NCI-H526 treated with DMSO at 0.1 percent for 48 hours (cell line): ENCODE measurements at regions not wholly inside any gene's neighbourhood (a gene's known extent, or its start where the extent isn't known, plus 50 kb on each side); places are given as distances from the start of the nearest gene placed in this dataset.
"Not testable (repeated sequence)": the region's sequence is repeated elsewhere in the genome, so short reads cannot be mapped to it uniquely, and the experiment has no call there.

Experiments
- DNase-seq: peaks from one replicate; lab custom pipeline; 2025; lab: John Stamatoyannopoulos, UW

- DNase-seq, result no peak
These were observed 708.8 kb downstream of the LTN1 start for GRCh38 chr21:28283641-28284490.

DNA sequence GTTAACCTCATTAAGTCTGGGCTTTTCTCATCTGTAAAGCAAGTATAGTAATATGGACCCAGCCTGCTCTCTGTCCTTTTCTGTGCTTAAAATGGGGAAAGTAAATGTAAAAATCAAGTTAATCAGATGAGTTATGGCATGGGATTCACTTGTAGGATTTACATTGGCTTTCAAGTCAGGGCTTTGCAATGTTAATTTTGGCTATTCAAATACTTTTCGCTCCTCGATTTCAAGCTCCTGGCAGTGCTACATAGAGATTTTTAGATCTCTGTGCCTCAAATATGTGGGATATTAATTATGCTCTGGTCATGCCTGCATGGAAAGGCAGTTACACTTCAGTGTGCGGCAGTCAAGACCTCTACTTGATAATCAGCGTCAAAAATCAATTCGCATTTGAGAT is 709.8 kb downstream of the LTN1 start:
- DNase-seq, result no peak

DNA sequence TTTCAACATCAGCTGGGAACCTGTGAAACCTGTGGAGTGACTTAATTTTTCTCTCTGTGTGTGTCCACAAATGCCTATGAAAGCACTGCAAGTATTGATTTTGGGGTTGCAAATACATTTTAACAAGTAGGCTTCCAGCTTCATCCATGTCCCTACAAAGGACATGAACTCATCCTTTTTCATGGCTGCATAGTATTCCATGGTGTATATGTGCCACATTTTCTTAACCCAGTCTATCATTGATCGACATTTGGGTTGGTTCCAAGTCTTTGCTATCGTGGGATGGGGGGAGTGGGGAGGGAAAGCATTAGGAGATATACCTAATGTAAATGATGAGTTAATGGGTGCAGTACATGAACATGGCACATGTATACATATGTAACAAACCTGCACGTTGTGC is 711.3 kb downstream of the LTN1 start:
- DNase-seq, result not testable (repeated sequence)

DNA sequence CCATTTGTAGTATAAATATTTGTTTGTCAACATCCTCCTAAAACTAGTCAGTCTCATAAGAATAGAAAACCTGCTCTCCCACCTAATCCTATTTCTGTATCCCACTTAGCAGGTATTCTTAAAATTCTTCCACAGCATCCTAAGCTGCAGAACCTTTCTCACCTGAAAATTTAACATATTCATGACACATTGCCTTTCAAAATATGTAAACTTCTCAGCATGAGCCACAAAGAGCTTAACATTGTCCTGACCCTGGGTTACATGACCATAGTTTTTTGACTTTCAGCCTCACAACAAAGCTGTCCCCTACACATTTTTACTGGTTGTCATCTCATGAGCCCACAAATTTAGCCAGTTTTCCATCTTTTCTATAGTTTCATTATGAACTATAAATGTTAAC is 712.1 kb downstream of the LTN1 start:
- DNase-seq, result no peak

DNA sequence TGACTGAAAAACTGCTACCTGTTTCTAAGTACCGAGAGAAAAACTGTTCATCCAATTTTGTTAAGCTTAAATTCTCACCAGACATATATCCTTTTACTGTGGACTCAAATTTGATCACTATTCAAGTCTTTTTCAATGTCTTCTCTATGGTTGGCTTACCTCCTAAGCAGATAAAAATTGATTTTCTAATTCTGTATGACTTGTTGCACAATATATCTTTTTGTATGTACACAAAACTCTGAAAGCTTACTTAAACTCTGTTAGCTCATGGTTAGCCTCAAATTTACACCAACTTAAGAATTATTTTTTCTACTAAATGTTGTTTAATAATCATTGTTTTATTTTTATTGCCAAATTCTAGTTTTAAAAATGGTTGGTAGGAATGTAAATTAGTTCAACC is 715.4 kb downstream of the LTN1 start:
- DNase-seq, result no peak

DNA sequence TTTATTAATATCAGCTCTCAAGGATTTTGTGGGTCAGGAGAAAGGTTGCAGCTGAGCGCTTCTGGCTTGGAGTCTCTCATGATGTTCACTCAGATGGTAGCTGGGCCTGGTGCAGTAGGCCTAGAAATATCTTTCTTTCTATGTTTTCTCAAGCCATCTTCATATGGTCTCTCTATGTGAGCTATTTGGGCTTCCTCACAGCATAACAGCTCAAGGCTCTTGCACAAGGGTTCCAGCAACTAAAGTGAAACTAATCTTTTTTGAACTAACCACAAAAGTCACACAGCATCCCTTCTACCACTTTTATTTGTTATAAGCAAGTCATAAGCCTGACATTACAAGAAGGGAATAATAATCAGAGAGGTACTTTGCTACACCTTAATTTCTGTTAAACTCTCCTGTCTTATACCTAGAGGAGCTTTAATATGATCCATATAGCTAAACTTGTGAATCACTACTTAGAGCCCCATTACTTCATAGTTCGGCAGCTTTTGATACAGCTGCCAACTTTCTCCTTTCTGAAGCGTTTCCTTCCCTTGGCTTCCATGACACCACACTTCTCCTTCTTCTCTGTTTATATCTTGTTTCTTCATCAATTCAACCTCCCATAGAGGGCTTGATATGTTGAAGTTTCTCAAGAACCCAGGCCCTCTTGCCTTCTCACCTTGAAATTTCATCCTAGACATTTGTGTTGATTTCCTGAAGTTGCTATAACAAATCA is 720.2 kb downstream of the LTN1 start:
- DNase-seq, result no peak

- no peak for DNase-seq
These were observed 723.5 kb downstream of the LTN1 start for GRCh38 chr21:28269173-28269572.

DNA sequence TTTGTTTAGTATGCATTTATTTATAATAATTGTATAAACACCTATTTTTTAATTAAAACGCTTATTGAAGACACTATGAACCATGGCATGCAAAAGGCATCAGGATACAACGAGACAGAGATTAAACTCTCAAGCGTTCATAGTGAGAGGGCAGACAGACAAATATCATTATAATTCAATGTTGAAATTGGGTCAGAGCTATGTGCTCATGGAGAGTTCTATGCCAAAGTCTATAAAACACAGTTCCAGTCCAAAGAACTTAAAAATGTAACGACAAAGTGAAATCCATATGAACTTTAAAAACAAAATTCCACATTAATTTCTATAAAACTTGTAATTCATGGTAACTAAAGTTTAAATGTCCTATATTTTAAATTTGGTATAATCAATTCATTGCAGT is 724.0 kb downstream of the LTN1 start:
- DNase-seq, result no peak

DNA sequence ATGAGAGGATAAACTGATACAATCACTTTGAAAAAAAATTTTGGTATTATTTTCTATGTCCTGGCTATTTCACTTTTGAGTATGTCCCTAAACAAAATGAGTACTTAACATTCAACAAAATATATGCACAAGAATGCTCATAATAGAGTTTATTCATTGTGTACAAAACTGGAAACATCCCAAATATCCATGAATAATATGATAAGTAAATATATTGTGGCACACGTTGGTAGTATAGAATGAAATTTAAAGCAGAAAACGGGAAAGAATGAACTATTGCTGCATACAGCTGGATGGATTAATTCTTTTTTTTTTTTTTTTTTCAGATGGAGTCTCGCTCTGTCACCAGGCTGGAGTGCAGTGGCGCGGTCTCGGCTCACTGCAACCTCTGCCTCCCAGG is 725.2 kb downstream of the LTN1 start:
- DNase-seq, result no peak

- DNase-seq, result no peak
These were observed 726.6 kb downstream of the LTN1 start for GRCh38 chr21:28266061-28266460.

DNA sequence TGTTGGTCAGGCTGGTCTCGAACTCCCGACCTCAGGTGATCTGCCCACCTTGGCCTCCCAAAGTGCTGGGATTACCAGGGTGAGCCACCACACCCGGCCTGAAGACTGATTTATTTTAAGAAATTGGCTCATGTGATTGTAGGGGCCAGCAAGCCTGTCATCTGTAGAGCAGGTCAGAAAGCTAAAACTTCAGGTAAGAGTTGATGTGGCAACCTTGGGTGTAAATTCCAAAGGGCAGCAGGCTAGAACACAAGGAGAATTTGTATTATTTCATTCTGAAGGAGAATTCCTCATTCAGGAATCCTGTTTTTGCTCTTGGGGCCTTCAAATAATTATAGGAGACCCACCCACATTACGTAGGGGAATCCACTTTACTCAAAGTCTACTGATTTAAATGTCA is 728.7 kb downstream of the LTN1 start:
- DNase-seq, result no peak

DNA sequence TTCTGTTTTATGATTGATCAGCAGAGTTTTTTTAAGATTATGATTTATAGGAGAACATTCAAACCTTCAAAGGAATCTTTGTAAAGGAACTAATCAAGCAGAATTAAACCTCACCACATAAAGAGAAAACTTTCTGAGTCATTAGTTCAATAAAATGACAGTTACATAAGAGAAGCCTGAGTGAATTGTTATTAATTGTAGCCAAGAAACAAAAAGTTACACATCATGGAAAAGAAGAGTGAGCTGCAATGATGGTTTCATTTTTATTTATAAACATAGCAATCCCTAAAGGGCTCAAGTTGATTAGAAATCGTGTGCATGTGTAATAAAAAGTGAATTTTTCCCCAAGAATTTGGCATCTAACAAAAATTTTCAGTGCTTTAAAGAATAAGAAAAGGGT is 731.4 kb downstream of the LTN1 start:
- DNase-seq, result no peak

DNA sequence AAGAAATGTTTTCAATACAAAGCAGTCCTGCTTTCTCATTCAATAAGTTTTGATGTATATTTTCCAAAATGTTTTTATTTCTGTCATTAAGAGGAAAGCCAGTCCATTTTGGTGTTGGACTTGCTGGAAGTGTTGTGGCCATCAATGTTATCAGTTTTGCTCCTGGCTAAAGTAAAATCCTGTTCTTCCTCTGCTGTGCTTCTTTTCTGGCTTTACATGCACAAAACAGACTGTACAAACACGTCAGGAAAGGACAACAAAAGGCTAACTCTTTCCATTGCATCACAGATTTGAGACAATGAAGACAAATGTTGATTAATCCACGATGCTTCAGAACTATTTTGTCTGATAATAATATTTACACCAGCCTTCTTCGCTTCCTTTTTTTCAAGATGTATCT is 735.4 kb downstream of the LTN1 start:
- no peak for DNase-seq

GRCh38 chr21:28256837-28257236 is 735.8 kb downstream of the LTN1 start:
- no peak for DNase-seq

GRCh38 chr21:28256420-28256831 is 736.3 kb downstream of the LTN1 start:
- no peak for DNase-seq

GRCh38 chr21:28253961-28254360 is 738.7 kb downstream of the LTN1 start:
- no peak for DNase-seq

DNA sequence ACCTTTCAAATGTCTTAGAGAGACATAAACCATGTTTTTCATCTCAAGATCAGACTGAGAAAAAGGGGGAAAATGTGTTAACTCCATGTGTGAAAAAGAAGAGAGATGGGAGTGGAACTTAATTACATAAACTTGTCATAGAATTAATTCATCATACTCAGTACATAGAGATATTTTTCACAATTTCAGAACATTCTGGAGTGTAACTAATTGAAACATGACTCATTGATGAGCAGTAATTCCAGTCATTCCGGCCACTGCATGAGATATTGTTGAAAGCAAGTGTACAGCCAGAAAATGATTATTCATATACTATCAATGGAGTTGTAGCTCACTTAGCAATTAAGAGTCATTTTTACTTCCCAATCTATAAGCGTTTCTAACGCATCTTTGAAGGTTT is 739.3 kb downstream of the LTN1 start:
- DNase-seq, result no peak

- no peak for DNase-seq
These were observed 739.7 kb downstream of the LTN1 start for GRCh38 chr21:28252928-28253327.

DNA sequence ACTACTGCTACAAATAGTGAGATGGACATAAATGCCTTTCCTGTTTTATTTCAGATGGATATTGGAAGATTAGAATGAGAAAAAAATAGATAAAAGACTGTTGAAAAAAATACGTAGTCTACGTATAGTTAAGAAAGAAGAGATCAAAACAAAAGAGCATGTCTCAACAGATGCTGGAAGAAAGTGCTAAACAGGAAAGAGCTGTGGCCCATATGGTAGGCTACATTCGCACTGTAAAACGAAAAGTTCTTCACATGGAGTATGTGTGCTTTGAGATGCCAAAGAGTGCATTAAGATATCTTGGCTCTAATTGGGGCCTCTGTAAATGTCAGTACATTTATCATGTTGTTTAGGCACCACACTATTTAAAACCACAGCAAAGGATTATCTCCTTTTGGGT is 741.7 kb downstream of the LTN1 start:
- no peak for DNase-seq

DNA sequence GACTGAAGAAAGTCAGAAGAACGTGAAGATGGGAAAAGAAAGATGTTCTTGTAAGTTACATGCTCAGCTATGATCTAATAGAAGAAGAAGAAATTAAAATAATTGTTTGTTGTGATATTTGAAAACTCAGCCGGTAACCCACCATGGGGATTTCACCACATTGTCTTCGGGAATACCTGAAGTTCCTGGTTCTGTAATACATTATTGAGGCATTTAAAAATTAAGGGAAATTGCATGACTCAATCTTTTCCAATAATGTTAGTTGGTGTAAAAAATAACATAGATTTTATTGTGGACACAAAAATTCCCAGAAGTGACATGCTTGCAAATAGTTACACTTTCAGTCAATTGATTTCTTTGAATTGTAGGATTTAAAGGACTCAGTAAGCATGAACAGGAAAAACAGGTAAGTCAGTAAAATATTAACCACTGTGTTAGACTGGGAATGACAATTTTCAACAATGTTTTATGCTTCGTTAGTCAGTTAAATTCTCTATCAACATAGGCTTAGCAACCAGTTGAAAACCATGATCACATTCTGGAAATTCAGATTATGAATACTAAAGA is 745.1 kb downstream of the LTN1 start:
- no peak for DNase-seq

- DNase-seq, result no peak
These were observed 752.1 kb downstream of the LTN1 start for GRCh38 chr21:28240586-28240985.

GRCh38 chr21:28239340-28239739 is 753.3 kb downstream of the LTN1 start:
- no peak for DNase-seq

DNA sequence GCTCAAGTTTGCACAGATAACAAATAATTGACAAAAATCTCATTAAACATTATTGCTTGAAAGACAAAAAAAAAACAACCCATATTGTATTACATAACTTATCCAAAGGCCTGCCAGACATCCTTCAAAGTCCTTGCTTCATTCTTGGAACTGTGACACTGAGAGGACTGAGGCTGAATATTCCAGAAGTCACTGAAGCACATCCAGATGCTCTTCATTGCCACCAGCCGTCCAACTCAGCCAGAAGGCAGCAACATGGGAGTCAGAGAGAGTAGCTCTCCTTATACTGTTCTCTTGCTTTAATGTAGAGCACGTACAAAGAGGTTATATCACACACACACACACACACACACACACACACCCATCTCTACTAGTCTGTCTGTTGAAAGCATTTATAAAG is 755.0 kb downstream of the LTN1 start:
- no peak for DNase-seq
